Tibial nerve (tissue), 4 donors: ENCODE measurements at regions not wholly inside any gene's neighbourhood (a gene's known extent, or its start where the extent isn't known, plus 50 kb on each side); places are given as distances from the start of the nearest gene placed in this dataset.

ENCODE experiments used
- EP300 ChIP-seq, 2 donors: sonication (generic); formaldehyde crosslinking; IDR thresholded peaks; one replicate each; pipeline ENCODE4 v1.6.1; 2017; ENCODE audit warnings: antibody characterized with exemption in 2 of 2, mild to moderate bottlenecking in 1 of 2
- POLR2A ChIP-seq, 2 donors: fragments of 450-650 bp; IDR thresholded peaks; one replicate each; pipeline ENCODE4 v1.6.1; 2017; ENCODE audit warnings: antibody characterized with exemption in 2 of 2, mild to moderate bottlenecking in 2 of 2, moderate library complexity in 2 of 2
- TF ChIP-seq, protein P1 (sequence below), 5 experiments: fragments of 200-600 bp in 3 of 5; fragments of 450-650 bp in 2 of 5; sonication (generic) in 3 of 5; IDR thresholded peaks; one replicate each; pipeline ENCODE4 v1.5.1; 2016 to 2019; ENCODE audit warnings: antibody characterized with exemption in 5 of 5, mild to moderate bottlenecking in 3 of 5, moderate library complexity in 2 of 5

DNA sequence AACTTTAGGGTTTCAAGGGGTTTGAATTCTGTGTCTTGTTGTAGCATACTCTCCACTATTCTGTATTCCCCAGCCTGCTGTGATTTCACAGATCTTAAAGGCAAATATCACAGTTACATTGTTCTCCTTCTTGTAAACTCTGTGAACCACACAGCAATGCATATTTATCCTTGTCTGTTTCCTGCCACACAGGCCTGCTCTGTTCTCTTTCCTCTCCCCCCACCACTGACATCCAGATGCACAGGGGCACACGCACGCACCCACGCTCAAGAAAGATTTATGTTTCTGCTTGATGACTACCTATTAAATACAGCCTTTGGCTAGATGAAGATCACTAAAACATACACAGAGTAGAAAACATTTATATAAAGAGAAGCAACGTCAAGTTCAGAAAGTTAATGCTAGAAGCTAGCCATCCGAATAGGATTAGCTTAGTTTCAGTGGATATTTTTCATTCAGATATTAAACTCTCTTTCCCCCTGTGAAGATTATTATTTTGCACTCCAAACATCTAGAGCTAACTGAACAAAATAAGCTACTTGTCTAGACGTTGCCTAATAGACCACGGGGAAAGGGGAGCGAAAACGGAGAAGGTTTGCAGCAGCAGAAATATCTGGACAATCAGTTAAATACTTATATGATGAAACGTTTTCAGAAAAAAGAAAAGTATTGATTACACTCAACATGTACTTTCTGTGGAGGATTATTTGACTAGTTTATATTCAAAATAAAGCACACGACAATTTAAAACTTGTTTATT, 193.1 kb upstream of the SEMA3C start:
- TF ChIP-seq, protein P1, sequence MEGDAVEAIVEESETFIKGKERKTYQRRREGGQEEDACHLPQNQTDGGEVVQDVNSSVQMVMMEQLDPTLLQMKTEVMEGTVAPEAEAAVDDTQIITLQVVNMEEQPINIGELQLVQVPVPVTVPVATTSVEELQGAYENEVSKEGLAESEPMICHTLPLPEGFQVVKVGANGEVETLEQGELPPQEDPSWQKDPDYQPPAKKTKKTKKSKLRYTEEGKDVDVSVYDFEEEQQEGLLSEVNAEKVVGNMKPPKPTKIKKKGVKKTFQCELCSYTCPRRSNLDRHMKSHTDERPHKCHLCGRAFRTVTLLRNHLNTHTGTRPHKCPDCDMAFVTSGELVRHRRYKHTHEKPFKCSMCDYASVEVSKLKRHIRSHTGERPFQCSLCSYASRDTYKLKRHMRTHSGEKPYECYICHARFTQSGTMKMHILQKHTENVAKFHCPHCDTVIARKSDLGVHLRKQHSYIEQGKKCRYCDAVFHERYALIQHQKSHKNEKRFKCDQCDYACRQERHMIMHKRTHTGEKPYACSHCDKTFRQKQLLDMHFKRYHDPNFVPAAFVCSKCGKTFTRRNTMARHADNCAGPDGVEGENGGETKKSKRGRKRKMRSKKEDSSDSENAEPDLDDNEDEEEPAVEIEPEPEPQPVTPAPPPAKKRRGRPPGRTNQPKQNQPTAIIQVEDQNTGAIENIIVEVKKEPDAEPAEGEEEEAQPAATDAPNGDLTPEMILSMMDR (IDR thresholded peaks at IDR 0.05): no peak
- TF ChIP-seq POLR2A (IDR thresholded peaks at IDR 0.05) (no peak), EP300 (IDR thresholded peaks at IDR 0.05) (no peak)
